Lower leg skin (tissue), 4 donors: ENCODE measurements at regions not wholly inside any gene's neighbourhood (a gene's known extent, or its start where the extent isn't known, plus 50 kb on each side); places are given as distances from the start of the nearest gene placed in this dataset.

Experiments used
- DNase-seq, 2 donors: peaks; one replicate each; pipeline ENCODE4 v3.0.0-alpha.2; 2019; ENCODE audit warnings: low spot score in 2 of 2
- H3K4me3 ChIP-seq: fragments of 200-600 bp; sonication (generic); 2 replicates; pipeline ENCODE4 v1.5.1; 2017; ENCODE audit warnings: mild to moderate bottlenecking, low read depth; ENCODE audit not compliant: poor library complexity, severe bottlenecking
- CTCF ChIP-seq, 3 donors: fragments of 450-650 bp; IDR thresholded peaks; one replicate each; pipeline ENCODE4 v1.5.1; 2016; ENCODE audit warnings: antibody characterized with exemption in 3 of 3, mild to moderate bottlenecking in 3 of 3, moderate library complexity in 2 of 3
- POLR2A ChIP-seq, 2 donors: fragments of 450-650 bp; IDR thresholded peaks; one replicate each; pipeline ENCODE4 v1.6.1; 2016 to 2017; ENCODE audit warnings: antibody characterized with exemption in 2 of 2, mild to moderate bottlenecking in 1 of 2, moderate library complexity in 1 of 2
- WGBS, 2 donors: methylation state at CpG; one replicate each; pipeline ENCODE4 v1.1.5; 2018; 5-methylcytosine and 5-hydroxymethylcytosine counted together
- intact Hi-C: fragments of 100-400 bp; cut with DNase I; formaldehyde crosslinking; loops from one replicate; pipeline ENCODE4 v1.15.0; 2023; ENCODE audit warnings: low total_unique reads

GRCh38 chr1:96346719-96347118 is 374.9 kb upstream of the PTBP2 start:
- H3K4me3 ChIP-seq, result no peak overlapping the region
- intact Hi-C loops, result no loop called here
- TF ChIP-seq CTCF (IDR thresholded peaks at IDR 0.05) (no peak), POLR2A (IDR thresholded peaks at IDR 0.05) (no peak)
- no peak for DNase-seq

- TF ChIP-seq POLR2A (IDR thresholded peaks at IDR 0.05), result no peak
- no peak for TF ChIP-seq CTCF (IDR thresholded peaks at IDR 0.05)
- intact Hi-C loops, result no loop called here
- no peak overlapping the region for H3K4me3 ChIP-seq
- 86 to 90% methylated on average over 4 of the region's 4 CpGs for WGBS, 2 donors
- no peak for DNase-seq
Observed at GRCh38 chr1:96349896-96350295, 371.7 kb upstream of the PTBP2 start.

GRCh38 chr1:96352733-96353132 is 368.9 kb upstream of the PTBP2 start:
- intact Hi-C loops, result no loop called here
- TF ChIP-seq POLR2A (IDR thresholded peaks at IDR 0.05) (no peak), CTCF (IDR thresholded peaks at IDR 0.05) (no peak)
- DNase-seq, result no peak
- no peak overlapping the region for H3K4me3 ChIP-seq
- 67 to 68% methylated on average over 2 of the region's 2 CpGs for WGBS, 2 donors

- intact Hi-C loops, result no loop called here
- H3K4me3 ChIP-seq, result no peak overlapping the region
- WGBS, 2 donors, result 69 to 76% methylated on average over 6 of the region's 6 CpGs
- no peak for DNase-seq
- no peak for TF ChIP-seq CTCF (IDR thresholded peaks at IDR 0.05)
- TF ChIP-seq POLR2A (IDR thresholded peaks at IDR 0.05), result no peak
Observed at GRCh38 chr1:96355521-96355920, 366.1 kb upstream of the PTBP2 start.

- TF ChIP-seq POLR2A (IDR thresholded peaks at IDR 0.05) (no peak), CTCF (IDR thresholded peaks at IDR 0.05) (no peak)
- intact Hi-C loops, result no loop called here
- no peak for DNase-seq
- H3K4me3 ChIP-seq, result no peak overlapping the region
- WGBS, 2 donors, result 83 to 85% methylated on average over 2 of the region's 2 CpGs
Observed at GRCh38 chr1:96355961-96356360, 365.6 kb upstream of the PTBP2 start.

- intact Hi-C loops, result no loop called here
- 64 to 69% methylated on average over 2 of the region's 2 CpGs for WGBS, 2 donors
- no peak for DNase-seq
- no peak overlapping the region for H3K4me3 ChIP-seq
- no peak for TF ChIP-seq CTCF (IDR thresholded peaks at IDR 0.05)
Observed at GRCh38 chr1:96357141-96357765, 364.3 kb upstream of the PTBP2 start.
